ENCODE measurements at regions not wholly inside any gene's neighbourhood (a gene's known extent, or its start where the extent isn't known, plus 50 kb on each side); places are given as distances from the start of the nearest gene placed in this dataset.

- H3K36me3 ChIP-seq (ENCODE audit: control insufficient read depth in 2 of 2, insufficient read depth in 2 of 2, low read length in 1 of 2), result no peaks in the 10 kb centered on the region
- no peaks in the 10 kb centered on the region for H3K27me3 ChIP-seq (ENCODE audit: control insufficient read depth in 2 of 2, insufficient read depth in 1 of 2, low read length in 1 of 2)
- H3K9me3 ChIP-seq (ENCODE audit: control insufficient read depth in 2 of 2, insufficient read depth in 1 of 2, low read length in 1 of 2), result no peaks in the 10 kb centered on the region
- no peak for DNase-seq (ENCODE audit: low read depth in 6 of 9, low spot score in 9 of 9)
- no peaks in the 10 kb centered on the region for H3K4me1 ChIP-seq (ENCODE audit: control insufficient read depth in 2 of 2, insufficient read depth in 2 of 2, low read length in 2 of 2)
- no peak overlapping the region for H3K27ac ChIP-seq (ENCODE audit: low read depth in 1 of 2, low read length in 1 of 2)
- H3K4me3 ChIP-seq (ENCODE audit: low read length in 2 of 2), result no peak overlapping the region
- 95% methylated on average over 1 of the region's 1 CpG for WGBS
Measured at GRCh38 chr6:12501990-12502389, 211.8 kb downstream of the EDN1 start.

- no peak overlapping the region for H3K27ac ChIP-seq (ENCODE audit: low read depth in 1 of 2, low read length in 1 of 2)
- no peaks in the 10 kb centered on the region for H3K36me3 ChIP-seq (ENCODE audit: control insufficient read depth in 2 of 2, insufficient read depth in 2 of 2, low read length in 1 of 2)
- no peaks in the 10 kb centered on the region for H3K4me1 ChIP-seq (ENCODE audit: control insufficient read depth in 2 of 2, insufficient read depth in 2 of 2, low read length in 2 of 2)
- H3K4me3 ChIP-seq (ENCODE audit: low read length in 2 of 2), result no peak overlapping the region
- H3K27me3 ChIP-seq (ENCODE audit: control insufficient read depth in 2 of 2, insufficient read depth in 1 of 2, low read length in 1 of 2), result no peaks in the 10 kb centered on the region
- DNase-seq (ENCODE audit: low read depth in 6 of 9, low spot score in 9 of 9), result peak in 1 of 9 donors; percentile 6
- no peaks in the 10 kb centered on the region for H3K9me3 ChIP-seq (ENCODE audit: control insufficient read depth in 2 of 2, insufficient read depth in 1 of 2, low read length in 1 of 2)
- WGBS, result 96% methylated on average over 2 of the region's 2 CpGs
Measured at GRCh38 chr6:12504325-12504966, 212.1 kb upstream of the PHACTR1 start.

- H3K27me3 ChIP-seq (ENCODE audit: control insufficient read depth in 2 of 2, insufficient read depth in 1 of 2, low read length in 1 of 2), result no peaks in the 10 kb centered on the region
- no peaks in the 10 kb centered on the region for H3K36me3 ChIP-seq (ENCODE audit: control insufficient read depth in 2 of 2, insufficient read depth in 2 of 2, low read length in 1 of 2)
- no peak overlapping the region for H3K27ac ChIP-seq (ENCODE audit: low read depth in 1 of 2, low read length in 1 of 2)
- no peak overlapping the region for H3K4me3 ChIP-seq (ENCODE audit: low read length in 2 of 2)
- no peaks in the 10 kb centered on the region for H3K9me3 ChIP-seq (ENCODE audit: control insufficient read depth in 2 of 2, insufficient read depth in 1 of 2, low read length in 1 of 2)
- no peaks in the 10 kb centered on the region for H3K4me1 ChIP-seq (ENCODE audit: control insufficient read depth in 2 of 2, insufficient read depth in 2 of 2, low read length in 2 of 2)
- 67% methylated on average over 4 of the region's 4 CpGs for WGBS
- no peak for DNase-seq (ENCODE audit: low read depth in 6 of 9, low spot score in 9 of 9)
Measured at GRCh38 chr6:12505486-12505885, 211.1 kb upstream of the PHACTR1 start.

- H3K27me3 ChIP-seq (ENCODE audit: control insufficient read depth in 2 of 2, insufficient read depth in 1 of 2, low read length in 1 of 2), result no peaks in the 10 kb centered on the region
- no peak overlapping the region for H3K27ac ChIP-seq (ENCODE audit: low read depth in 1 of 2, low read length in 1 of 2)
- no peaks in the 10 kb centered on the region for H3K9me3 ChIP-seq (ENCODE audit: control insufficient read depth in 2 of 2, insufficient read depth in 1 of 2, low read length in 1 of 2)
- no peak overlapping the region for H3K4me3 ChIP-seq (ENCODE audit: low read length in 2 of 2)
- DNase-seq (ENCODE audit: low read depth in 6 of 9, low spot score in 9 of 9), result no peak
- no peaks in the 10 kb centered on the region for H3K4me1 ChIP-seq (ENCODE audit: control insufficient read depth in 2 of 2, insufficient read depth in 2 of 2, low read length in 2 of 2)
- H3K36me3 ChIP-seq (ENCODE audit: control insufficient read depth in 2 of 2, insufficient read depth in 2 of 2, low read length in 1 of 2), result no peaks in the 10 kb centered on the region
- WGBS, result 92% methylated on average over 2 of the region's 2 CpGs
Measured at GRCh38 chr6:12506159-12506558, 210.4 kb upstream of the PHACTR1 start.

- no peaks in the 10 kb centered on the region for H3K4me1 ChIP-seq (ENCODE audit: control insufficient read depth in 2 of 2, insufficient read depth in 2 of 2, low read length in 2 of 2)
- 97% methylated on average over 3 of the region's 3 CpGs for WGBS
- no peaks in the 10 kb centered on the region for H3K36me3 ChIP-seq (ENCODE audit: control insufficient read depth in 2 of 2, insufficient read depth in 2 of 2, low read length in 1 of 2)
- H3K27me3 ChIP-seq (ENCODE audit: control insufficient read depth in 2 of 2, insufficient read depth in 1 of 2, low read length in 1 of 2), result no peaks in the 10 kb centered on the region
- no peak for DNase-seq (ENCODE audit: low read depth in 6 of 9, low spot score in 9 of 9)
- no peak overlapping the region for H3K27ac ChIP-seq (ENCODE audit: low read depth in 1 of 2, low read length in 1 of 2)
- H3K9me3 ChIP-seq (ENCODE audit: control insufficient read depth in 2 of 2, insufficient read depth in 1 of 2, low read length in 1 of 2), result no peaks in the 10 kb centered on the region
- no peak overlapping the region for H3K4me3 ChIP-seq (ENCODE audit: low read length in 2 of 2)
Measured at GRCh38 chr6:12507636-12508035, 208.9 kb upstream of the PHACTR1 start.

DNA sequence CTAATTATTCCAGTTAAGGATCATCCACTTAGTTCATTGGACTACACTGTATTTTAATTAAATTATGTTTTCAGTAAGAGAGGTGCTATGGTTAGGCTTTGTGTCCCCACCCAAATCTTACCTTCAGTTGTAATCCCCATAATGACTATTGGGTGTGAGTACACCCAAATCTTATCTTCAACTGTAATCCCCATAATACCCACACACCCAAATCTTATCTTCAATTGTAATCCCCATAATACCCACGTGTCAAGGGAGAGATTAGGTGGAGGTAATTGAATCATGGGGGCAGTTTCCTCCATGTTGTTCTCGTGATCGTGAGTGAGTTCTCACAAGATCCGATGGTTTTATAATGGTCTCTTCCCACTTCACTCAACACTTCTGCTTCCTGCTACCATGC lies 208.0 kb upstream of the PHACTR1 start:
- WGBS, result 95% methylated on average over 4 of the region's 4 CpGs
- Histone ChIP-seq H3K27ac (ENCODE audit: low read depth in 1 of 2, low read length in 1 of 2) (no peak overlapping the region), H3K27me3 (ENCODE audit: control insufficient read depth in 2 of 2, insufficient read depth in 1 of 2, low read length in 1 of 2) (no peaks in the 10 kb centered on the region), H3K4me1 (ENCODE audit: control insufficient read depth in 2 of 2, insufficient read depth in 2 of 2, low read length in 2 of 2) (no peaks in the 10 kb centered on the region), H3K4me3 (ENCODE audit: low read length in 2 of 2) (no peak overlapping the region), H3K9me3 (ENCODE audit: control insufficient read depth in 2 of 2, insufficient read depth in 1 of 2, low read length in 1 of 2) (no peaks in the 10 kb centered on the region), H3K36me3 (ENCODE audit: control insufficient read depth in 2 of 2, insufficient read depth in 2 of 2, low read length in 1 of 2) (no peaks in the 10 kb centered on the region)
- no peak for DNase-seq (ENCODE audit: low read depth in 6 of 9, low spot score in 9 of 9)

GRCh38 chr6:12509060-12509459 lies 207.5 kb upstream of the PHACTR1 start:
- H3K9me3 ChIP-seq (ENCODE audit: control insufficient read depth in 2 of 2, insufficient read depth in 1 of 2, low read length in 1 of 2), result no peaks in the 10 kb centered on the region
- H3K36me3 ChIP-seq (ENCODE audit: control insufficient read depth in 2 of 2, insufficient read depth in 2 of 2, low read length in 1 of 2), result no peaks in the 10 kb centered on the region
- no peaks in the 10 kb centered on the region for H3K27me3 ChIP-seq (ENCODE audit: control insufficient read depth in 2 of 2, insufficient read depth in 1 of 2, low read length in 1 of 2)
- no peak for DNase-seq (ENCODE audit: low read depth in 6 of 9, low spot score in 9 of 9)
- 99% methylated on average over 1 of the region's 1 CpG for WGBS
- H3K27ac ChIP-seq (ENCODE audit: low read depth in 1 of 2, low read length in 1 of 2), result no peak overlapping the region
- no peak overlapping the region for H3K4me3 ChIP-seq (ENCODE audit: low read length in 2 of 2)
- H3K4me1 ChIP-seq (ENCODE audit: control insufficient read depth in 2 of 2, insufficient read depth in 2 of 2, low read length in 2 of 2), result no peaks in the 10 kb centered on the region

GRCh38 chr6:12516070-12516469 lies 200.5 kb upstream of the PHACTR1 start:
- no peaks in the 10 kb centered on the region for H3K27me3 ChIP-seq (ENCODE audit: control insufficient read depth in 2 of 2, insufficient read depth in 1 of 2, low read length in 1 of 2)
- H3K36me3 ChIP-seq (ENCODE audit: control insufficient read depth in 2 of 2, insufficient read depth in 2 of 2, low read length in 1 of 2), result no peaks in the 10 kb centered on the region
- no peak overlapping the region for H3K27ac ChIP-seq (ENCODE audit: low read depth in 1 of 2, low read length in 1 of 2)
- 72% methylated on average over 1 of the region's 1 CpG for WGBS
- no peaks in the 10 kb centered on the region for H3K9me3 ChIP-seq (ENCODE audit: control insufficient read depth in 2 of 2, insufficient read depth in 1 of 2, low read length in 1 of 2)
- no peaks in the 10 kb centered on the region for H3K4me1 ChIP-seq (ENCODE audit: control insufficient read depth in 2 of 2, insufficient read depth in 2 of 2, low read length in 2 of 2)
- DNase-seq (ENCODE audit: low read depth in 6 of 9, low spot score in 9 of 9), result no peak
- no peak overlapping the region for H3K4me3 ChIP-seq (ENCODE audit: low read length in 2 of 2)

- 94% methylated on average over 1 of the region's 1 CpG for WGBS
- H3K27ac ChIP-seq (ENCODE audit: low read depth in 1 of 2, low read length in 1 of 2), result no peak overlapping the region
- no peaks in the 10 kb centered on the region for H3K9me3 ChIP-seq (ENCODE audit: control insufficient read depth in 2 of 2, insufficient read depth in 1 of 2, low read length in 1 of 2)
- H3K4me3 ChIP-seq (ENCODE audit: low read length in 2 of 2), result no peak overlapping the region
- H3K36me3 ChIP-seq (ENCODE audit: control insufficient read depth in 2 of 2, insufficient read depth in 2 of 2, low read length in 1 of 2), result no peaks in the 10 kb centered on the region
- H3K27me3 ChIP-seq (ENCODE audit: control insufficient read depth in 2 of 2, insufficient read depth in 1 of 2, low read length in 1 of 2), result no peaks in the 10 kb centered on the region
- no peak for DNase-seq (ENCODE audit: low read depth in 6 of 9, low spot score in 9 of 9)
- no peaks in the 10 kb centered on the region for H3K4me1 ChIP-seq (ENCODE audit: control insufficient read depth in 2 of 2, insufficient read depth in 2 of 2, low read length in 2 of 2)
Measured at GRCh38 chr6:12522347-12522746, 194.2 kb upstream of the PHACTR1 start.

DNA sequence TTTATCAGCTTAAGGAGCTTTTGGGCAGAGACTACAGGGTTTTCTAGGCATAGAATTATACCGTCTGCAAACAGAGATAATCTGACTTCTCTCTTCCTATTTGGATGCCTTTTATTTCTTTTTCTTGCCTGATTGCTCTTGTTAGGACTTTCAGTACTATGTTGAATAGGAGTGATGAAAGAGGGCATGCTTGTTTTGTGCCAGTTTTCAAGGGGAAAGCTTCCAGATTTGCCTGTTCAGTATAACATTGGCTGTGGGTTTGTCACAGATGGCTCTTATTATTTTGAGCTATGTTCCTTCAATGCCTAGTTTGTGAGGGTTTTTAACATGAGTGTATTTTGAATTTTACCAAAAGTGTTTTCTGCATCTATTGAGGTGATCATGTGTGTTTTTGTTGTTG lies 192.8 kb upstream of the PHACTR1 start:
- Histone ChIP-seq H3K4me3 (ENCODE audit: low read length in 2 of 2) (no peak overlapping the region), H3K9me3 (ENCODE audit: control insufficient read depth in 2 of 2, insufficient read depth in 1 of 2, low read length in 1 of 2) (no peaks in the 10 kb centered on the region), H3K4me1 (ENCODE audit: control insufficient read depth in 2 of 2, insufficient read depth in 2 of 2, low read length in 2 of 2) (no peaks in the 10 kb centered on the region), H3K27ac (ENCODE audit: low read depth in 1 of 2, low read length in 1 of 2) (no peak overlapping the region), H3K27me3 (ENCODE audit: control insufficient read depth in 2 of 2, insufficient read depth in 1 of 2, low read length in 1 of 2) (no peaks in the 10 kb centered on the region), H3K36me3 (ENCODE audit: control insufficient read depth in 2 of 2, insufficient read depth in 2 of 2, low read length in 1 of 2) (no peaks in the 10 kb centered on the region)
- no peak for DNase-seq (ENCODE audit: low read depth in 6 of 9, low spot score in 9 of 9)
- 95% methylated on average over 1 of the region's 1 CpG for WGBS
